ENCODE measurements at regions not wholly inside any gene's neighbourhood (a gene's known extent, or its start where the extent isn't known, plus 50 kb on each side); places are given as distances from the start of the nearest gene placed in this dataset.
A peak's percentile ranks its signal among the peaks of the same experiment; 100 is the strongest.
"Not testable (repeated sequence)": the region's sequence is repeated elsewhere in the genome, so short reads cannot be mapped to it uniquely, and the experiment has no call there.

DNA sequence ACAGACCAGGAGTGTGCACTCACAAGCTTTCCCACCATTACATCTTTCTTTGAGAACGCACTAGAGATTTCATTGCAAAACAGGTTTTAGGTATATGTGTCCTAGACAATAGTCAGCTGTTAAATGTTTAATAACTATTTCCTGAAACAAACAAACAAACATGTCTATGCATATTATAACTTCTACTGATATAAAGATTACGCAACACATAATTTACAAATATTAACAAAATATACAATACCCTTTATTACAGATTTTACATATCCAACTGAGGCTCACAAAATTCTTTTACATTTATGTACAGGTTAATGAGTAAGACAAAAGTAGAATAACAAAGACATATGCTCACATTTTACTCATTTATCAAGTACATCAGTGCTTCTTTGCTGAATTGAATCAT lies 1554.0 kb upstream of the PCDH10 start:
- no peak overlapping the region for H2BK12ac ChIP-seq (ENCODE audit: low read length)
- H4K8ac ChIP-seq (ENCODE audit: low read depth, low read length): no peak overlapping the region
- no peaks in the 10 kb centered on the region for H3K9me3 ChIP-seq (ENCODE audit: insufficient read depth, low read depth, low read length)
- no peak overlapping the region for H2AK5ac ChIP-seq (ENCODE audit: low read length)
- no peak overlapping the region for H3K23ac ChIP-seq (ENCODE audit: low read length)
- no peak overlapping the region for H3K4ac ChIP-seq (ENCODE audit: low read depth, low read length)
- no peak overlapping the region for H2BK120ac ChIP-seq (ENCODE audit: insufficient read depth, low read length, poor library complexity)
- no peak overlapping the region for H3K9ac ChIP-seq (ENCODE audit: low read length)
- H3K27me3 ChIP-seq (ENCODE audit: insufficient read depth, low read length): no peaks in the 10 kb centered on the region
- no peaks in the 10 kb centered on the region for H3K36me3 ChIP-seq (ENCODE audit: control insufficient read depth in 1 of 2, insufficient read depth in 2 of 2, low read length in 2 of 2)
- H3K14ac ChIP-seq (ENCODE audit: low read length): no peak overlapping the region
- WGBS (ENCODE audit: extremely low coverage, insufficient coverage, insufficient read length): 100% methylated on average over 1 of the region's 2 CpGs
- no peak overlapping the region for H3K27ac ChIP-seq (ENCODE audit: low read depth, low read length)
- H3K4me1 ChIP-seq (ENCODE audit: control insufficient read depth in 1 of 2, insufficient read depth in 2 of 2, low read length in 2 of 2): no peaks in the 10 kb centered on the region
- no peaks in the 10 kb centered on the region for H3K79me1 ChIP-seq (ENCODE audit: low read length)
- no peak overlapping the region for H2BK5ac ChIP-seq (ENCODE audit: low read depth, low read length, poor library complexity)
- H3K79me2 ChIP-seq (ENCODE audit: control insufficient read depth, insufficient read depth, low read length, poor library complexity): no peaks in the 10 kb centered on the region
- no peak overlapping the region for H2AFZ ChIP-seq (ENCODE audit: insufficient read depth, low read length, poor library complexity)
- DNase-seq: no peak
- no peak overlapping the region for H3K4me2 ChIP-seq (ENCODE audit: low read length)
- no peak overlapping the region for H3K4me3 ChIP-seq (ENCODE audit: low read depth, low read length)
- H4K91ac ChIP-seq (ENCODE audit: low read depth, low read length): no peak overlapping the region
- no peak overlapping the region for H3K18ac ChIP-seq (ENCODE audit: low read length)
- H4K12ac ChIP-seq (ENCODE audit: low read depth, low read length): no peak overlapping the region

DNA sequence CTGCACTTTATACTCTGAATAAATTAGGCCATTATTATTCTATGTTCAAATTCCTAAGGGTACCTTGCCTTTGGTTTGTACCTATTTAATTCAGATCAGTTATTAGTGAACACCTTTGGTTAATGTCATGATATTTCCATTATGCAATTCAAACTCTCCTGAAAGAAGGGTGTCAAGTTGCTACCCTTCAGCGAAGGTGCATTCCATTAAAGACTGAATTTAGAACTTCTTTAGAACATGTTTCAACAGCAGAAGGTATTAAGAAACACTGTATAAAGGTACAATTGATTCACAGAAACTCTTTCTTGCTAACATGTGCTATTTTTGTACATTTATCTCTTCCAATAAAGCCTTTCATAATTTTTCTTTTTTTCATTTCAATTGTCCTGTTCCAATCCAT lies 1545.4 kb upstream of the PCDH10 start:
- Histone ChIP-seq H3K4ac (ENCODE audit: low read depth, low read length) (no peak overlapping the region), H2BK5ac (ENCODE audit: low read depth, low read length, poor library complexity) (no peak overlapping the region), H3K23ac (ENCODE audit: low read length) (no peak overlapping the region), H3K4me3 (ENCODE audit: low read depth, low read length) (no peak overlapping the region), H3K14ac (ENCODE audit: low read length) (no peak overlapping the region), H3K9me3 (ENCODE audit: insufficient read depth, low read depth, low read length) (no peaks in the 10 kb centered on the region), H3K4me2 (ENCODE audit: low read length) (no peak overlapping the region), H3K79me2 (ENCODE audit: control insufficient read depth, insufficient read depth, low read length, poor library complexity) (no peaks in the 10 kb centered on the region), H2BK12ac (ENCODE audit: low read length) (no peak overlapping the region), H2AFZ (ENCODE audit: insufficient read depth, low read length, poor library complexity) (no peak overlapping the region), H3K4me1 (ENCODE audit: control insufficient read depth in 1 of 2, insufficient read depth in 2 of 2, low read length in 2 of 2) (no peaks in the 10 kb centered on the region), H3K36me3 (ENCODE audit: control insufficient read depth in 1 of 2, insufficient read depth in 2 of 2, low read length in 2 of 2) (no peaks in the 10 kb centered on the region), H2AK5ac (ENCODE audit: low read length) (no peak overlapping the region), H4K91ac (ENCODE audit: low read depth, low read length) (no peak overlapping the region), H4K8ac (ENCODE audit: low read depth, low read length) (no peak overlapping the region), H2BK120ac (ENCODE audit: insufficient read depth, low read length, poor library complexity) (no peak overlapping the region), H4K12ac (ENCODE audit: low read depth, low read length) (no peak overlapping the region), H3K9ac (ENCODE audit: low read length) (no peak overlapping the region), H3K27me3 (ENCODE audit: insufficient read depth, low read length) (no peaks in the 10 kb centered on the region), H3K79me1 (ENCODE audit: low read length) (no peaks in the 10 kb centered on the region), H3K27ac (ENCODE audit: low read depth, low read length) (no peak overlapping the region), H3K18ac (ENCODE audit: low read length) (no peak overlapping the region)
- no CpG with 5 or more reads among the region's 1 CpG for WGBS (ENCODE audit: extremely low coverage, insufficient coverage, insufficient read length)
- DNase-seq: no peak

DNA sequence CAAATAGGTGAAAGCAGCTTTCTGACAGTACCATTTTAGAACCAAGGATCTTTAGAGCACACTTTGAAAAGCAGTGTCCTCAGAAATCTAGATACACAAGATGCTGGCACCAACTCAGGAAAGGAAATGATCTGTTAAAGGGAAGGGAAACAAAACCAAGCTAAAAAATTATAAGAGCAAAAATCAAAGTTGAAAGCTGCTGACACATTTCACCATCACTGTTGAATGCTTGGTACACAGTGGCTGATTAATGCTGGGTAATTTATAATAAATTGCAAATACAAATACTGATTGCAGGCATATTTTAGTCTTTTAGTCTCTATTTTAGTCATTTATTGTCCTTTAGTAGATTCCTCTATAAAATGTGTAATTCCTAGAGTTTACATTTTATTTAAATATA lies 1540.1 kb upstream of the PCDH10 start:
- no peaks in the 10 kb centered on the region for H3K27me3 ChIP-seq (ENCODE audit: insufficient read depth, low read length)
- H3K4me3 ChIP-seq (ENCODE audit: low read depth, low read length): no peak overlapping the region
- H2BK120ac ChIP-seq (ENCODE audit: insufficient read depth, low read length, poor library complexity): no peak overlapping the region
- no peaks in the 10 kb centered on the region for H3K9me3 ChIP-seq (ENCODE audit: insufficient read depth, low read depth, low read length)
- H4K8ac ChIP-seq (ENCODE audit: low read depth, low read length): no peak overlapping the region
- no peak overlapping the region for H3K9ac ChIP-seq (ENCODE audit: low read length)
- no peaks in the 10 kb centered on the region for H3K79me1 ChIP-seq (ENCODE audit: low read length)
- no peak overlapping the region for H3K23ac ChIP-seq (ENCODE audit: low read length)
- no peak overlapping the region for H4K91ac ChIP-seq (ENCODE audit: low read depth, low read length)
- DNase-seq: no peak
- H2AFZ ChIP-seq (ENCODE audit: insufficient read depth, low read length, poor library complexity): no peak overlapping the region
- H3K14ac ChIP-seq (ENCODE audit: low read length): no peak overlapping the region
- H2AK5ac ChIP-seq (ENCODE audit: low read length): no peak overlapping the region
- H2BK12ac ChIP-seq (ENCODE audit: low read length): no peak overlapping the region
- H3K4me1 ChIP-seq (ENCODE audit: control insufficient read depth in 1 of 2, insufficient read depth in 2 of 2, low read length in 2 of 2): no peaks in the 10 kb centered on the region
- H4K12ac ChIP-seq (ENCODE audit: low read depth, low read length): no peak overlapping the region
- H3K36me3 ChIP-seq (ENCODE audit: control insufficient read depth in 1 of 2, insufficient read depth in 2 of 2, low read length in 2 of 2): no peaks in the 10 kb centered on the region
- H3K27ac ChIP-seq (ENCODE audit: low read depth, low read length): no peak overlapping the region
- H3K4me2 ChIP-seq (ENCODE audit: low read length): no peak overlapping the region
- H3K4ac ChIP-seq (ENCODE audit: low read depth, low read length): no peak overlapping the region
- no peak overlapping the region for H2BK5ac ChIP-seq (ENCODE audit: low read depth, low read length, poor library complexity)
- H3K79me2 ChIP-seq (ENCODE audit: control insufficient read depth, insufficient read depth, low read length, poor library complexity): no peaks in the 10 kb centered on the region
- H3K18ac ChIP-seq (ENCODE audit: low read length): no peak overlapping the region

DNA sequence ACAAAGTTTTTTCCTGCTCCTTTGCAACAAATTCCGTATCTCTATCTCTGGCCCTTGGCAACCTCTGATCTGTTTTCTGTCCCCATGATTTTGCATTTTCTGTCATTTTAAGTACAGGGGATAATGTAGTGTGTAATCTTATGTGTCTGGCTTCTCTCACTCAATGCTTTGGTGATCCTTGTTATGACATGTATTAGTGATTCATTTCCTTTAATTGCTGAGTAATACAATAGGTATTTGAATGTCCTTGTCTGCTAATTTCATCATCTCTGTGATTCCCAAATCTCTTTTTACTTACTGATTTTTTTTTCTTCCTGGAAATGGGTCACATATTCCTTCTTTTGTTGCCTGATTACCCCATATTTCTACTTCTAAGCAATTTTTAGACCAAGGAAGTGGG lies 1538.6 kb upstream of the PCDH10 start:
- H3K4me3 ChIP-seq (ENCODE audit: low read depth, low read length); H3K18ac ChIP-seq (ENCODE audit: low read length); H4K12ac ChIP-seq (ENCODE audit: low read depth, low read length); H2BK12ac ChIP-seq (ENCODE audit: low read length); H3K4me1 ChIP-seq (ENCODE audit: control insufficient read depth in 1 of 2, insufficient read depth in 2 of 2, low read length in 2 of 2); H3K79me1 ChIP-seq (ENCODE audit: low read length); H3K36me3 ChIP-seq (ENCODE audit: control insufficient read depth in 1 of 2, insufficient read depth in 2 of 2, low read length in 2 of 2); H2AK5ac ChIP-seq (ENCODE audit: low read length); H3K23ac ChIP-seq (ENCODE audit: low read length); H3K27me3 ChIP-seq (ENCODE audit: insufficient read depth, low read length); H3K14ac ChIP-seq (ENCODE audit: low read length); H3K4ac ChIP-seq (ENCODE audit: low read depth, low read length); H3K79me2 ChIP-seq (ENCODE audit: control insufficient read depth, insufficient read depth, low read length, poor library complexity); H3K9me3 ChIP-seq (ENCODE audit: insufficient read depth, low read depth, low read length); H2AFZ ChIP-seq (ENCODE audit: insufficient read depth, low read length, poor library complexity); H3K4me2 ChIP-seq (ENCODE audit: low read length); H3K9ac ChIP-seq (ENCODE audit: low read length); H2BK5ac ChIP-seq (ENCODE audit: low read depth, low read length, poor library complexity); H4K8ac ChIP-seq (ENCODE audit: low read depth, low read length); DNase-seq; H2BK120ac ChIP-seq (ENCODE audit: insufficient read depth, low read length, poor library complexity); H4K91ac ChIP-seq (ENCODE audit: low read depth, low read length): not testable (repeated sequence)
- WGBS (ENCODE audit: extremely low coverage, insufficient coverage, insufficient read length): no CpG with 5 or more reads among the region's 1 CpG
- H3K27ac ChIP-seq (ENCODE audit: low read depth, low read length): peak overlapping the region; percentile 56
